Activated T-cell treated with anti-CD3 and anti-CD28 coated beads, Interleukin-2, amount 50 U/mL, for 72 hours (primary cell): ENCODE measurements at regions not wholly inside any gene's neighbourhood (a gene's known extent, or its start where the extent isn't known, plus 50 kb on each side); places are given as distances from the start of the nearest gene placed in this dataset.
"Not testable (repeated sequence)": the region's sequence is repeated elsewhere in the genome, so short reads cannot be mapped to it uniquely, and the experiment has no call there.

Source experiments
- ATAC-seq, 2 donors: fragments of 150-1000 bp; cut with Tn5 transposase; replicated peaks in 1 of 2; 2 replicates each; pipeline ENCODE4 v1.10.0; 2021; ENCODE audit warnings: moderate library complexity in 2 of 2, mild to moderate bottlenecking in 1 of 2
- DNase-seq, 2 donors: peaks; one replicate each; pipeline ENCODE4 v3.0.0; 2021 to 2022; ENCODE audit warnings: mixed read lengths in 1 of 2
- H3K27ac Mint-ChIP-seq: one replicate; pipeline ENCODE4 v1.8.0; 2022; ENCODE audit warnings: mild to moderate bottlenecking, moderate library complexity, mixed read lengths
- H3K27me3 Mint-ChIP-seq: one replicate; pipeline ENCODE4 v1.8.0; 2022; ENCODE audit warnings: low read depth, mixed read lengths
- H3K36me3 Mint-ChIP-seq, 2 donors: one replicate each; pipeline ENCODE4 v1.8.0; 2022; ENCODE audit warnings: mixed read lengths in 2 of 2, mild to moderate bottlenecking in 1 of 2; ENCODE audit not compliant: insufficient read depth in 2 of 2
- H3K4me1 Mint-ChIP-seq: one replicate; pipeline ENCODE4 v1.8.0; 2022; ENCODE audit warnings: low read depth, mixed read lengths
- H3K4me3 Mint-ChIP-seq, 2 donors: one replicate each; pipeline ENCODE4 v1.8.0; 2022; ENCODE audit warnings: mild to moderate bottlenecking in 2 of 2, mixed read lengths in 2 of 2, moderate library complexity in 2 of 2
- H3K9me3 Mint-ChIP-seq, 2 donors: one replicate each; pipeline ENCODE4 v1.8.0; 2022; ENCODE audit warnings: mixed read lengths in 2 of 2

DNA sequence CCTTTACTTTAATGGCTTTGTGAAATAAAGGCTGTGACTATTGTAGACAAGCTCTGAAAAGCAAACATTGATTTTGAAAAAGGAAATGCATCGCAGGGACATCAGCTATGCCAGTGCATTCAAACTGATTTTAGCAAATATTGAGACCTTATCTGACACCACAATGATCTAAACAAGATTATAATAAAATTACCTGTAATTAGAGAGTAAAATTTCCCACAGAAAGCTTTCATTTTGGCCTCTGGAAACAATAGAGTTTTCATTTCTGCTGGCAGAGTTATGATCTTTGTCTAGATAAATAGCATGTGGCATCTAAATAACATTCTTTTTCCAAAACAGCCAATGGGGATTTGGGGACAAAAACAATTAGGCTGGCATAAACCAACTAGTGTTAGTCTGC lies 650.4 kb upstream of the PRMT6 start:
- no peak for DNase-seq
- Mint-ChIP-seq H3K4me1 (no peaks in the 10 kb centered on the region), H3K4me3 (no peak overlapping the region), H3K36me3 (no peaks in the 10 kb centered on the region), H3K27ac (no peak overlapping the region), H3K27me3 (no peaks in the 10 kb centered on the region), H3K9me3 (peaks cover 0 to 6% of the 10 kb centered on the region in 2 donors)
- ATAC-seq, result no peak

DNA sequence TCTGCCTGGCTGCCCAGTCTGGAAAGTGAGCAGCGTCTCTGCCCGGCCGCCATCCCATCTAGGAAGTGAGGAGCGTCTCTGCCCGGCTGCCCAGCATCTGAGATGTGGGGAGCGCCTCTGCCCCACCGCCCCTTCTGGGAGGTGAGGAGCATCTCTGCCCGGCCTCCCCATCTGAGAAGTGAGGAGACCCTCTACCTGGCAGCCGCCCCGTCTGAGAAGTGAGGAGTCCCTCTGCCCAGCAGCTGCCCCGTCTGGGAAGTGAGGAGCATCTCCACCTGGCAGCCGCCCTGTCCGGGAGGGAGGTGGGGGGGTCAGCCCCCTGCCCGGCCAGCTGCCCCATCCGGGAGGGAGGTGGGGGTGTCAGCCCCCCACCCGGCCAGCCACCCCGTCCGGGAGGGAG lies 644.2 kb upstream of the PRMT6 start:
- DNase-seq, H3K4me3 Mint-ChIP-seq, H3K36me3 Mint-ChIP-seq, H3K27me3 Mint-ChIP-seq, H3K4me1 Mint-ChIP-seq, H3K27ac Mint-ChIP-seq, ATAC-seq: not testable (repeated sequence)
- H3K9me3 Mint-ChIP-seq, result peaks cover 8 to 13% of the 10 kb centered on the region in 2 donors

- no peak for DNase-seq
- Mint-ChIP-seq H3K27me3 (no peaks in the 10 kb centered on the region), H3K4me1 (no peaks in the 10 kb centered on the region), H3K36me3 (no peaks in the 10 kb centered on the region), H3K4me3 (no peak overlapping the region), H3K9me3 (peaks cover 3 to 11% of the 10 kb centered on the region in 2 donors), H3K27ac (no peak overlapping the region)
- no peak for ATAC-seq
Measured at GRCh38 chr1:106435269-106435668, 621.2 kb upstream of the PRMT6 start.

GRCh38 chr1:106439475-106439874 lies 617.0 kb upstream of the PRMT6 start:
- H3K27me3 Mint-ChIP-seq, result no peaks in the 10 kb centered on the region
- H3K4me1 Mint-ChIP-seq, result no peaks in the 10 kb centered on the region
- no peaks in the 10 kb centered on the region for H3K36me3 Mint-ChIP-seq
- ATAC-seq (no peak), DNase-seq (no peak)
- peaks cover 1% of the 10 kb centered on the region in 2 donors for H3K9me3 Mint-ChIP-seq
- no peak overlapping the region for H3K27ac Mint-ChIP-seq
- H3K4me3 Mint-ChIP-seq, result no peak overlapping the region

DNA sequence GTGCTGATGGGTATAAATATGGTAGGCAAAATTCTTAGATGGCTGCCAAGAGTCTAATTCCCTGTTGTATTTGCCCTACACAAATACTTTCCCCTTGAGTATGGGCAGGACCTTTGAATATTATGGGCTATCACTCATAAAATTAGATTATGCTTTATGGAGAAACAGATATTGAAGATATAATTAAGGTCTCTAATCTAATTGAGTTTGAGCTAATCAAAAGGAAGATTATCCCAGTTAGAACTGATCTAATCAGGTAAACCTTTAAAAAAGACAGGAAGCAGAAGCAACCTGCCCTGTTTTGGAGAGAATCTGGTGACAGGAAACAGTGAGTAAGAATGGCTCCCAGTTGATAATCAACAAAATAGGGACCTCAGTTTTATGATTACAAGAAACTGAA lies 609.0 kb upstream of the PRMT6 start:
- Mint-ChIP-seq H3K4me1 (no peaks in the 10 kb centered on the region), H3K27me3 (no peaks in the 10 kb centered on the region), H3K4me3 (no peak overlapping the region), H3K36me3 (no peaks in the 10 kb centered on the region), H3K9me3 (peaks cover 1% of the 10 kb centered on the region in 2 donors), H3K27ac (no peak overlapping the region)
- no peak for DNase-seq
- no peak for ATAC-seq

- H3K4me3 Mint-ChIP-seq, result no peak overlapping the region
- no peaks in the 10 kb centered on the region for H3K36me3 Mint-ChIP-seq
- ATAC-seq (no peak), DNase-seq (no peak)
- H3K9me3 Mint-ChIP-seq, result peaks cover 0 to 2% of the 10 kb centered on the region in 2 donors
- no peak overlapping the region for H3K27ac Mint-ChIP-seq
- H3K4me1 Mint-ChIP-seq, result no peaks in the 10 kb centered on the region
- no peaks in the 10 kb centered on the region for H3K27me3 Mint-ChIP-seq
Measured at GRCh38 chr1:106456832-106457231, 599.6 kb upstream of the PRMT6 start.

GRCh38 chr1:106457368-106457767 lies 599.1 kb upstream of the PRMT6 start:
- Mint-ChIP-seq H3K27ac (no peak overlapping the region), H3K4me1 (no peaks in the 10 kb centered on the region), H3K36me3 (no peaks in the 10 kb centered on the region), H3K4me3 (no peak overlapping the region), H3K9me3 (peaks cover 0 to 2% of the 10 kb centered on the region in 2 donors), H3K27me3 (no peaks in the 10 kb centered on the region)
- DNase-seq (no peak), ATAC-seq (no peak)

DNA sequence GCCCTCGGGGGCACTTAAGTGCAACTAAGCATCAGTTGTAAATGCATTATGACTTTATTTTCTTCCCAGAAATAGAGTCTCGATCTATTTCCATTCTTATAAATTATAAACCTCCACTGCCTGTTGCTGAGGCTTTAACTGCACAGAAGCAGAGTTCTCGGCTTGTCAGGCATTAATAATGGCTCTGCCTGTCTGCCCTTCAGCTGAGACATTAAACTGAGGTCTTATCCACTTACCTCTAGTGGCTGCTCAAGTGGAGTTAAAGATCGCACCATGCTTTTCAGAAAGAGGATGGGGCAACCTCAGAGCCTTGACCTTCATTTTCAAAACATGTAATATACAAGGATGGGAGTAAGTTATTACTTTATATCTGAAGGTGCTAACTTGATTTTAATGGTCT lies 597.6 kb upstream of the PRMT6 start:
- H3K4me3 Mint-ChIP-seq, result no peak overlapping the region
- H3K36me3 Mint-ChIP-seq, result no peaks in the 10 kb centered on the region
- no peak for ATAC-seq
- DNase-seq, result no peak
- H3K27me3 Mint-ChIP-seq, result no peaks in the 10 kb centered on the region
- H3K9me3 Mint-ChIP-seq, result peaks cover 0 to 2% of the 10 kb centered on the region in 2 donors
- H3K4me1 Mint-ChIP-seq, result no peaks in the 10 kb centered on the region
- no peak overlapping the region for H3K27ac Mint-ChIP-seq

DNA sequence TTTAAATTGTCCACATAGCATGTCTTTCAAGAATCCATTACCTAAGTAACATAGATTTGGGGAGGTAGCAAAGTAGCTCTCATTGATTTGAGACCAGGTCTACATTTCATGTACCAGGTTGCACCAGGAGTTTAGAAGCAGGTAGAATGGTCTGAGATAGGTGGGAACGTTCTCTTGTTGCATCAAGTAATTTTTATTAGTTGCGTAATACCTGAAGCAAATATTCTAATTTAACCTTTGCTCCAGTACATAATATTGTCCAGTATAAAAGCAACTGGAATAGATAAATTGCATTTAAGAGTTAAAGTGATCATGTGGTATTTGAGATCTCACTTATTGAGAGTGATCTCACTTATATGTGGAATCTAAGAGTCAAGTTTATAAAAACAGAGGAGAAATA lies 597.1 kb upstream of the PRMT6 start:
- DNase-seq (no peak), ATAC-seq (no peak)
- peaks cover 0 to 2% of the 10 kb centered on the region in 2 donors for H3K9me3 Mint-ChIP-seq
- H3K4me1 Mint-ChIP-seq, result no peaks in the 10 kb centered on the region
- H3K27me3 Mint-ChIP-seq, result no peaks in the 10 kb centered on the region
- no peaks in the 10 kb centered on the region for H3K36me3 Mint-ChIP-seq
- H3K4me3 Mint-ChIP-seq, result no peak overlapping the region
- H3K27ac Mint-ChIP-seq, result no peak overlapping the region

GRCh38 chr1:106465666-106466065 lies 590.8 kb upstream of the PRMT6 start:
- Mint-ChIP-seq H3K27me3 (no peaks in the 10 kb centered on the region), H3K4me3 (no peak overlapping the region), H3K27ac (no peak overlapping the region), H3K4me1 (no peaks in the 10 kb centered on the region), H3K36me3 (peaks cover 3 to 4% of the 10 kb centered on the region in 2 donors), H3K9me3 (peaks cover 0 to 8% of the 10 kb centered on the region in 2 donors)
- DNase-seq (no peak), ATAC-seq (no peak)

- Mint-ChIP-seq H3K36me3 (peaks cover 0 to 5% of the 10 kb centered on the region in 2 donors), H3K4me1 (no peaks in the 10 kb centered on the region), H3K27ac (no peak overlapping the region), H3K9me3 (peaks cover 16 to 17% of the 10 kb centered on the region in 2 donors), H3K4me3 (no peak overlapping the region), H3K27me3 (no peaks in the 10 kb centered on the region)
- ATAC-seq, result no peak
- no peak for DNase-seq
Measured at GRCh38 chr1:106480629-106481028, 575.8 kb upstream of the PRMT6 start.

DNA sequence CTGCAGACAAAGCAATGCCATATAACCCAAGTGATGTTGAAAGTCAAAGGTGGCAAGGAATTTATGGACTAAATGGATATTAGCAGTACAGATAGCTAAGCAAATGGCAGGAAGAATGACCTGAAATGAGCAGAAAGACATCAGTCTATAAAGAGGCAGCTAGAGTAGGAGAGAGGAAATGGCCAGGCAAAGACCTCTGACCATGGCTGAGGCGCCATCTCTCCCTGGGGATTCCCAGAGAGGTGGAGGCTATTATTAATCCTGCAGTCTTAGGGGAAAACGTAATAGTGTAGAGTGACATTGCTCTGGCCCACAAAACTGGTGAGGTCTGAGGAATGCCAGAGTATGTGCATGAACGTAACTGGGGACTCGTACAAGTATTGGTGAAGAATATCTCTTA lies 563.6 kb upstream of the PRMT6 start:
- Mint-ChIP-seq H3K36me3 (peaks cover 0 to 2% of the 10 kb centered on the region in 2 donors), H3K4me3 (no peak overlapping the region), H3K4me1 (no peaks in the 10 kb centered on the region), H3K27ac (no peak overlapping the region), H3K9me3 (peaks cover 2 to 11% of the 10 kb centered on the region in 2 donors), H3K27me3 (no peaks in the 10 kb centered on the region)
- DNase-seq (no peak), ATAC-seq (no peak)

DNA sequence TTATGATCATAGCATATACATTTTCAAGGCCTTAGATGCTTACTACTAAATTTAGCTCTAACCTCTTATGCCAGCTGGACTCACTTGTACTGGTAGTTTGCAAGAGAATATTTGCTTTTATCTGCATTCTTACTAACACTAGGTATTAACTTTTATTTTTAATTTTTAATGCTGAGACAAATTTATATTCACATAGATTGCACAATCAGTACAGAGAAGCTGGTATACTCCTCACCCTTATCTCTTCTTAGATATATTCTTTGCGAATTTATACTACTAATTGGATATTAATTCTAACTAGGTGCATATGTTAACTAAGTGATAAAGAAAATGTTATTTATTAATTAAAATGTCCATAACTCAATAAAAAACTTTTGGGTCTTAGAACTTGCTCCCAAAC lies 561.8 kb upstream of the PRMT6 start:
- Mint-ChIP-seq H3K9me3 (peaks cover 2 to 9% of the 10 kb centered on the region in 2 donors), H3K4me1 (no peaks in the 10 kb centered on the region), H3K27me3 (no peaks in the 10 kb centered on the region), H3K27ac (no peak overlapping the region), H3K4me3 (no peak overlapping the region), H3K36me3 (peaks cover 0 to 2% of the 10 kb centered on the region in 2 donors)
- DNase-seq, result no peak
- no peak for ATAC-seq

- H3K27ac Mint-ChIP-seq, result no peak overlapping the region
- H3K36me3 Mint-ChIP-seq, result peaks cover 0 to 2% of the 10 kb centered on the region in 2 donors
- H3K4me3 Mint-ChIP-seq, result no peak overlapping the region
- peaks cover 7 to 10% of the 10 kb centered on the region in 2 donors for H3K9me3 Mint-ChIP-seq
- ATAC-seq (no peak), DNase-seq (no peak)
- H3K27me3 Mint-ChIP-seq, result no peaks in the 10 kb centered on the region
- H3K4me1 Mint-ChIP-seq, result no peaks in the 10 kb centered on the region
Measured at GRCh38 chr1:106498238-106498637, 558.2 kb upstream of the PRMT6 start.
